NCI-H748 treated with DMSO at 0.1 percent for 48 hours (cell line): ENCODE measurements at regions not wholly inside any gene's neighbourhood (a gene's known extent, or its start where the extent isn't known, plus 50 kb on each side); places are given as distances from the start of the nearest gene placed in this dataset.
"Not testable (repeated sequence)": the region's sequence is repeated elsewhere in the genome, so short reads cannot be mapped to it uniquely, and the experiment has no call there.

ENCODE experiments used
- DNase-seq: peaks from one replicate; lab custom pipeline; 2025; lab: John Stamatoyannopoulos, UW

GRCh38 chr14:53668897-53669296 is 287.7 kb downstream of the BMP4 start:
- DNase-seq = no peak

- DNase-seq = no peak
Measured at GRCh38 chr14:53663709-53664108, 292.9 kb downstream of the BMP4 start.

DNA sequence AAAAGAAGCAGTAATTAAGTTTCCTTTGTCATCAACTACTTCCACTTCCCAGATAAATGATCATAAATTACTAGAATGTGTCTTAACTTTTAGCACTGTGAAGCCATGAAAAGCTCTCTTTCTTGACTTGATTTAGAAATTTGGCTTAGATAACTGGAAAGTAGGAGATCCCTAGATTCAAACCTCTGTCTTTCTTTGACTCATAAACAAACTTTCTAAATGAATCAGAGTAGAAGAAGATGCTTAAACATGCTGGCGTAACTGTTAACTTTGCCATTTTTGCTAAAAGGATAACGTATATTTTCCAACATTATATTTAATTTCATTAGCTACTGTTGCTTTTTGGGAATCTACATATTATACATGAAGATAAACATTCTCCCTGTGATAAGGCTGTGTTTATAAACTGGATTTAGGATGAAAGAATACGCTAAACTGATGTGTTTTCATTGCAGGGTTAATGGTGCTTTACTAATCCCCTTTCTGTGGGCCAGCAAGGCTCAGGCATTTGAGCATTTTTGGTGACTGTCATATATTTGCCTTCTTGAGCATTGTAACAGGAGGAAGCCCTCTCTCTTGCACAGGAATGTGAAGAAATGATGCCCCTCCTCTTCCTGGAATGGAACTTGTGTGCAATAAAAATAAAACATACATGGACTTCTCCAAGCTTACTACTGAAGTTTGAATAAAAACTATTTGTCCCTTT is 301.4 kb downstream of the BMP4 start:
- no peak for DNase-seq

GRCh38 chr14:53652068-53652467 is 304.6 kb downstream of the BMP4 start:
- DNase-seq = no peak

GRCh38 chr14:53651096-53651740 is 305.4 kb downstream of the BMP4 start:
- no peak for DNase-seq

GRCh38 chr14:53646925-53647324 is 309.7 kb downstream of the BMP4 start:
- no peak for DNase-seq

- DNase-seq = no peak
Measured at GRCh38 chr14:53640695-53641094, 315.9 kb downstream of the BMP4 start.

DNA sequence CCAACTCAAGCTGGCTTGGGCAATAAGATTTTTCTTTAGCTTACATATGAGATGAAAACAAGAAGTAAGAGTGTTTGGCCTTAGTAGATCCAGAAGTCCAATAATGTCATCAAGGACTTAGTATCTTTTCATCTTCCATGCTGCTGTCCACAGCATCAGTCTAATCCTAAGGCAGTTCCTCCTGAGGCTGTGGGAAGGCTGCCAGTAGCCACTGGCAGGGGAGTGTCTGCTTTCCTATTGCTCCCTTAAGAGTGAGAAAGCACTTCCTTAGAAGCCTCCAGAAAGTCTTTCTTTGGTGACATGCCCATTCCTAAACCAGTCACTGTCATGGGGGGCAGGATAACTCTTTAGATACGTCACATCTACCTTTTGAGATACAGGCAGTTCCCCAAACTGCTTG is 317.7 kb downstream of the BMP4 start:
- DNase-seq = no peak

- DNase-seq = no peak
Measured at GRCh38 chr14:53634793-53635192, 321.8 kb downstream of the BMP4 start.

GRCh38 chr14:53630336-53630735 is 326.3 kb downstream of the BMP4 start:
- peak; percentile 59 for DNase-seq

- DNase-seq = no peak
Measured at GRCh38 chr14:53628732-53629430, 327.7 kb downstream of the BMP4 start.

- no peak for DNase-seq
Measured at GRCh38 chr14:53628261-53628660, 328.4 kb downstream of the BMP4 start.

DNA sequence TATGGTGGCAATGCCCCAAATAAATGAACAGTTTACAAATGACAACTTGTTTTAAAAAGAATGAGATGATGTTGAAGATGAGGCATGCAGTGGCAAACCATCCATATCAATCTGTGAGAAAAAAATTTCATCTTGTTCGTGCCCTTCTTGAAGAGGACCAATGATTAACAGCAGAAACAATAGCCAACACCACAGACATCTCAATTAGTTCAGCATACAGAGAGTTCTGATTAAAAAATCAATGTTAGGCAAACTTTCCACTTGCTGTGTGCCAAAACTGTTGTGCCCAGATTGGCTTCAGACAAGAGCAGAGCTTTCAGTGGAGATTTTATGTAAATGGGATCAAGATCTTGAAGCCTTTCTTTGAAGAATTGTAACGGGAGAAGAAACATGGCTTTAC is 329.9 kb downstream of the BMP4 start:
- no peak for DNase-seq

DNA sequence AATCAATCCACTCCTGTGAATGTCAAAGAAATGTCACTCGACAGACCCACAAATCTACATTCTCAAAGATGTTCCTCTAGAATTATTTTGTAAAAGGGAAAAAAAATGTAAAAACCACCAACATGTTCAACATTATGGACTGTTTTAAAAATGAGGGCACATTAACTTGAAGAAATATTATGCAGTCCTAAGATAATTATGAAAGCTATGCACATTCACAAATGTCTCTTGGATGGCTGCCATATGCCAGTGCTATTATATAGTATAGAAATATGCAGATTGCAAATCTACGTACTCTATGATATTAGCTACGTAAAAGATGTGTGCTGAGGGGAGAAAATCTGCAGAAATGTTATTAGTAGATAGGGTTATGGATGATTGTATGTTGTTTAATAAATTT is 334.2 kb downstream of the BMP4 start:
- no peak for DNase-seq

GRCh38 chr14:53621921-53622320 is 334.7 kb downstream of the BMP4 start:
- DNase-seq = no peak

GRCh38 chr14:53621433-53621832 is 335.2 kb downstream of the BMP4 start:
- no peak for DNase-seq

GRCh38 chr14:53620890-53621289 is 335.7 kb downstream of the BMP4 start:
- no peak for DNase-seq

DNA sequence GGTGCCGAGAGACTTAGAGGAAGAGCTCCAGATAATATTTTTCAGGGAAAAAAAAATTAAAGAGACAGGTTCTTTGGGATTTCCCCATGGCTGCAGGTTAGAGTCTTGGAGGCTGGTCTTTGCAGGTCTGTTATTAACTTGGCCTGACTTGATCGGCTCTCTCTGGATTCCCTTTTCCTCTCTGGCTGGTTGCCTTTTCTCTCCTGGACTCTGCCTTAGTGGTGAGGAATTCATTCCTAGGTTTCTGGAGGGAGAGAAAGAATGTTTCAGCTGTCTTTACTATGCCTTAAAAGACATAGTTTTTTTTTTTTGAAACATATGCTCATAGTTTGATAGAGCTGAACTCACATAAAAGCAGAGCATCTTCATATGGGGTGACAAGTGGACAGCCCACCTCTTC is 336.3 kb downstream of the BMP4 start:
- DNase-seq = no peak

GRCh38 chr14:53619691-53620231 is 336.9 kb downstream of the BMP4 start:
- DNase-seq = no peak

GRCh38 chr14:53616536-53616935 is 340.1 kb downstream of the BMP4 start:
- DNase-seq = not testable (repeated sequence)

DNA sequence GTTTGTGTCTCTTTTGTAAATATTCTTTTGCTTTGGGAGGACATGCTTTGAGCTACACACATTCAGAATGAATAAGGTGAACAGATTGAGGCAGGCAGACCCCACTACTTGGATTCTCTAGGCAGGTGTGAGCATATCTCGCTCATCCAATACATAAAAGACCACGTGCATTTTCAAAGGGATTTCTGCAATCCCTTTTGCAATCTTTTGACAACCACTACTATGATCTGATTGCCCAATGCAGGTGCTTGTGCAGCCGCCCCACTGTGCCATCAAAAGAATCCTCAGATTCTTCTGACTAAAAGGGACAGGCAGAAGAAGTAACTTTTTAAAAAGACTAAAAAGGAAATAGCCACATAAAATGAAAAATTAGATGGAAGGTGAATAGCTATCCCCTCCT is 341.4 kb downstream of the BMP4 start:
- no peak for DNase-seq

GRCh38 chr14:53613404-53614253 is 343.0 kb downstream of the BMP4 start:
- peak; percentile 40 for DNase-seq
